Activated CD4-positive, alpha-beta T cell treated with anti-CD3 and anti-CD28 coated beads, Interleukin-2, amount 10 ng/mL, durations not matched to agents 7 days and 5 days (primary cell): ENCODE measurements at regions not wholly inside any gene's neighbourhood (a gene's known extent, or its start where the extent isn't known, plus 50 kb on each side); places are given as distances from the start of the nearest gene placed in this dataset.

Experiments used
- CTCF ChIA-PET: fragments of 350-600 bp; sonication (Branson Sonifier 250); formaldehyde crosslinking; loops from one replicate; lab custom pipeline; 2021; ENCODE audit warnings: antibody characterized with exemption; lab: Charles Lee
- POLR2A ChIA-PET: fragments of 350-600 bp; sonication (Branson Sonifier 250); formaldehyde crosslinking; loops from one replicate; lab custom pipeline; 2021; ENCODE audit warnings: antibody characterized with exemption; lab: Charles Lee
- DNase-seq: peaks from one replicate; pipeline ENCODE4 v3.0.0-alpha.2; 2020
- H3K27ac Mint-ChIP-seq: one replicate; pipeline ENCODE4 v1.8.0; 2021; ENCODE audit warnings: mild to moderate bottlenecking, moderate library complexity, mixed read lengths
- H3K27me3 Mint-ChIP-seq: one replicate; pipeline ENCODE4 v1.8.0; 2021; ENCODE audit warnings: mixed read lengths
- H3K36me3 Mint-ChIP-seq: one replicate; pipeline ENCODE4 v1.8.0; 2021; ENCODE audit warnings: low read depth, mixed read lengths
- H3K4me1 Mint-ChIP-seq: one replicate; pipeline ENCODE4 v1.8.0; 2021; ENCODE audit warnings: mixed read lengths
- H3K4me3 Mint-ChIP-seq: one replicate; pipeline ENCODE4 v1.8.0; 2021; ENCODE audit warnings: mild to moderate bottlenecking, moderate library complexity, mixed read lengths
- H3K9me3 Mint-ChIP-seq: one replicate; pipeline ENCODE4 v1.8.0; 2021; ENCODE audit warnings: mixed read lengths

- H3K36me3 Mint-ChIP-seq, result no peaks in the 10 kb centered on the region
- H3K4me1 Mint-ChIP-seq, result no peaks in the 10 kb centered on the region
- H3K27me3 Mint-ChIP-seq, result peaks cover 2% of the 10 kb centered on the region
- no peak overlapping the region for H3K4me3 Mint-ChIP-seq
- ChIA-PET CTCF (no interaction called here), POLR2A (no interaction called here)
- no peak for DNase-seq
- H3K27ac Mint-ChIP-seq, result no peak overlapping the region
- peaks cover 3% of the 10 kb centered on the region for H3K9me3 Mint-ChIP-seq
These were observed 290.5 kb upstream of the SORL1-AS1 start for GRCh38 chr11:121743285-121743684.

- DNase-seq, result no peak
- Mint-ChIP-seq H3K36me3 (no peaks in the 10 kb centered on the region), H3K4me1 (no peaks in the 10 kb centered on the region), H3K4me3 (no peak overlapping the region), H3K27me3 (peaks cover 3% of the 10 kb centered on the region), H3K9me3 (peaks cover 3% of the 10 kb centered on the region), H3K27ac (no peak overlapping the region)
- CTCF ChIA-PET, result no interaction called here
- POLR2A ChIA-PET, result no interaction called here
These were observed 289.1 kb upstream of the SORL1-AS1 start for GRCh38 chr11:121741761-121742361.

GRCh38 chr11:121741351-121741760 lies 288.6 kb upstream of the SORL1-AS1 start:
- CTCF ChIA-PET, result no interaction called here
- no peaks in the 10 kb centered on the region for H3K4me1 Mint-ChIP-seq

GRCh38 chr11:121740902-121741301 lies 288.1 kb upstream of the SORL1-AS1 start:
- H3K27me3 Mint-ChIP-seq, result peaks cover 3% of the 10 kb centered on the region
- ChIA-PET CTCF (no interaction called here), POLR2A (no interaction called here)
- no peaks in the 10 kb centered on the region for H3K4me1 Mint-ChIP-seq
- H3K36me3 Mint-ChIP-seq, result no peaks in the 10 kb centered on the region
- peaks cover 3% of the 10 kb centered on the region for H3K9me3 Mint-ChIP-seq
- no peak overlapping the region for H3K4me3 Mint-ChIP-seq
- no peak for DNase-seq
- no peak overlapping the region for H3K27ac Mint-ChIP-seq

More at GRCh38 chr11:121741351-121741760, 288.6 kb upstream of the SORL1-AS1 start:
- peaks cover 3% of the 10 kb centered on the region for H3K27me3 Mint-ChIP-seq
- H3K4me3 Mint-ChIP-seq, result no peak overlapping the region
- peaks cover 3% of the 10 kb centered on the region for H3K9me3 Mint-ChIP-seq
- no peak overlapping the region for H3K27ac Mint-ChIP-seq
- POLR2A ChIA-PET, result no interaction called here
- DNase-seq, result no peak
- no peaks in the 10 kb centered on the region for H3K36me3 Mint-ChIP-seq

- POLR2A ChIA-PET, result no interaction called here
- CTCF ChIA-PET, result no interaction called here
These were observed 281.1 kb upstream of the SORL1-AS1 start for GRCh38 chr11:121733858-121734257.

GRCh38 chr11:121727942-121728341 lies 275.2 kb upstream of the SORL1-AS1 start:
- no peak for DNase-seq
- ChIA-PET POLR2A (no interaction called here), CTCF (no interaction called here)
- Mint-ChIP-seq H3K9me3 (no peaks in the 10 kb centered on the region), H3K27me3 (peaks cover 41% of the 10 kb centered on the region), H3K27ac (no peak overlapping the region), H3K36me3 (no peaks in the 10 kb centered on the region), H3K4me3 (no peak overlapping the region), H3K4me1 (no peaks in the 10 kb centered on the region)

More at GRCh38 chr11:121733858-121734257, 281.1 kb upstream of the SORL1-AS1 start:
- H3K4me3 Mint-ChIP-seq, result no peak overlapping the region
- peaks cover 24% of the 10 kb centered on the region for H3K27me3 Mint-ChIP-seq
- no peaks in the 10 kb centered on the region for H3K36me3 Mint-ChIP-seq
- no peaks in the 10 kb centered on the region for H3K4me1 Mint-ChIP-seq
- H3K9me3 Mint-ChIP-seq, result no peaks in the 10 kb centered on the region
- DNase-seq, result no peak
- no peak overlapping the region for H3K27ac Mint-ChIP-seq

GRCh38 chr11:121723246-121723741 lies 270.5 kb upstream of the SORL1-AS1 start:
- H3K27me3 Mint-ChIP-seq, result peaks cover 45% of the 10 kb centered on the region
- no peaks in the 10 kb centered on the region for H3K9me3 Mint-ChIP-seq
- H3K27ac Mint-ChIP-seq, result no peak overlapping the region
- CTCF ChIA-PET, result no interaction called here
- POLR2A ChIA-PET, result no interaction called here
- H3K4me3 Mint-ChIP-seq, result no peak overlapping the region
- no peak for DNase-seq
- no peaks in the 10 kb centered on the region for H3K4me1 Mint-ChIP-seq
- no peaks in the 10 kb centered on the region for H3K36me3 Mint-ChIP-seq

- Mint-ChIP-seq H3K27ac (no peak overlapping the region), H3K27me3 (peaks cover 45% of the 10 kb centered on the region), H3K36me3 (no peaks in the 10 kb centered on the region), H3K9me3 (no peaks in the 10 kb centered on the region), H3K4me3 (no peak overlapping the region), H3K4me1 (no peaks in the 10 kb centered on the region)
- ChIA-PET POLR2A (no interaction called here), CTCF (no interaction called here)
- no peak for DNase-seq
These were observed 269.9 kb upstream of the SORL1-AS1 start for GRCh38 chr11:121722431-121723245.

- POLR2A ChIA-PET, result no interaction called here
- no peaks in the 10 kb centered on the region for H3K9me3 Mint-ChIP-seq
- CTCF ChIA-PET, result no interaction called here
- peaks cover 43% of the 10 kb centered on the region for H3K27me3 Mint-ChIP-seq
- no peaks in the 10 kb centered on the region for H3K4me1 Mint-ChIP-seq
- no peak overlapping the region for H3K27ac Mint-ChIP-seq
- H3K4me3 Mint-ChIP-seq, result no peak overlapping the region
- H3K36me3 Mint-ChIP-seq, result no peaks in the 10 kb centered on the region
- no peak for DNase-seq
These were observed 269.2 kb upstream of the SORL1-AS1 start for GRCh38 chr11:121721961-121722360.

- no peak overlapping the region for H3K27ac Mint-ChIP-seq
- no peaks in the 10 kb centered on the region for H3K36me3 Mint-ChIP-seq
- H3K9me3 Mint-ChIP-seq, result no peaks in the 10 kb centered on the region
- H3K27me3 Mint-ChIP-seq, result peaks cover 43% of the 10 kb centered on the region
- no peaks in the 10 kb centered on the region for H3K4me1 Mint-ChIP-seq
- no peak for DNase-seq
- POLR2A ChIA-PET, result no interaction called here
- CTCF ChIA-PET, result no interaction called here
- H3K4me3 Mint-ChIP-seq, result no peak overlapping the region
These were observed 268.7 kb upstream of the SORL1-AS1 start for GRCh38 chr11:121721448-121721847.

GRCh38 chr11:121717296-121717695 lies 264.5 kb upstream of the SORL1-AS1 start:
- ChIA-PET POLR2A (no interaction called here), CTCF (no interaction called here)
- Mint-ChIP-seq H3K27ac (no peak overlapping the region), H3K36me3 (no peaks in the 10 kb centered on the region), H3K27me3 (peaks cover 22% of the 10 kb centered on the region), H3K4me1 (no peaks in the 10 kb centered on the region), H3K9me3 (no peaks in the 10 kb centered on the region), H3K4me3 (no peak overlapping the region)
- no peak for DNase-seq

- CTCF ChIA-PET, result no interaction called here
- Mint-ChIP-seq H3K4me3 (no peak overlapping the region), H3K36me3 (no peaks in the 10 kb centered on the region), H3K9me3 (no peaks in the 10 kb centered on the region), H3K4me1 (no peaks in the 10 kb centered on the region), H3K27me3 (peaks cover 21% of the 10 kb centered on the region), H3K27ac (no peak overlapping the region)
- DNase-seq, result no peak
- POLR2A ChIA-PET, result no interaction called here
These were observed 263.3 kb upstream of the SORL1-AS1 start for GRCh38 chr11:121716060-121716459.

GRCh38 chr11:121715405-121715804 lies 262.6 kb upstream of the SORL1-AS1 start:
- CTCF ChIA-PET, result no interaction called here
- no peaks in the 10 kb centered on the region for H3K4me1 Mint-ChIP-seq
- no peak overlapping the region for H3K27ac Mint-ChIP-seq
- no peaks in the 10 kb centered on the region for H3K9me3 Mint-ChIP-seq
- no peaks in the 10 kb centered on the region for H3K36me3 Mint-ChIP-seq
- DNase-seq, result no peak
- POLR2A ChIA-PET, result no interaction called here
- H3K4me3 Mint-ChIP-seq, result no peak overlapping the region
- peaks cover 18% of the 10 kb centered on the region for H3K27me3 Mint-ChIP-seq
